ENCODE measurements at regions not wholly inside any gene's neighbourhood (a gene's known extent, or its start where the extent isn't known, plus 50 kb on each side); places are given as distances from the start of the nearest gene placed in this dataset.

- Histone ChIP-seq H2AFZ (ENCODE audit: low read depth) (no peak overlapping the region), H3K9ac (no peak overlapping the region), H3K4me2 (no peak overlapping the region), H3K79me2 (ENCODE audit: insufficient read depth) (no peaks in the 10 kb centered on the region), H3K9me3 (no peaks in the 10 kb centered on the region), H3K4me3 (ENCODE audit: low read depth in 2 of 2, low read length in 1 of 2) (no peak overlapping the region), H4K20me1 (ENCODE audit: insufficient read depth) (no peaks in the 10 kb centered on the region), H3F3A (replicated peaks; ENCODE audit: insufficient read depth) (no peaks in the 10 kb centered on the region), H3K9me2 (no peaks in the 10 kb centered on the region), H3K27ac (ENCODE audit: low read depth in 2 of 2, low read length in 1 of 2) (no peak overlapping the region), H3K27me3 (ENCODE audit: insufficient read depth) (no peaks in the 10 kb centered on the region; the same call in 1 of the 2 replicates), H3K4me1 (ENCODE audit: control insufficient read depth in 1 of 2, insufficient read depth in 2 of 2, low read depth in 1 of 2, low read length in 1 of 2) (no peaks in the 10 kb centered on the region; a peak in 1 of 4 replicates), H3K36me3 (replicated peaks in 1 of 2; ENCODE audit: control insufficient read depth in 1 of 2, insufficient read depth in 2 of 2, low read length in 1 of 2) (no peaks in the 10 kb centered on the region)
- CTCF ChIA-PET = no interaction called here
- 4% methylated on average over 5 of the region's 5 CpGs for WGBS (ENCODE audit: low lambda C conversion rate)
- POLR2A ChIA-PET = no interaction called here
- DNase-seq = no peak
- TF ChIP-seq ELF1 (IDR thresholded peaks at IDR 0.05) (no peak), USF1 (IDR thresholded peaks at IDR 0.05; ENCODE audit: borderline replicate concordance, low read depth) (no peak), POLR2AphosphoS5 (IDR thresholded peaks at IDR 0.05; ENCODE audit: low read depth, low read length) (no peak)
Observed at GRCh38 chr6:99816795-99817194, 177.2 kb downstream of the MCHR2 start.

GRCh38 chr6:99818161-99818560 lies 175.9 kb downstream of the MCHR2 start:
- Histone ChIP-seq H3K4me3 (ENCODE audit: low read depth in 2 of 2, low read length in 1 of 2) (no peak overlapping the region), H3F3A (replicated peaks; ENCODE audit: insufficient read depth) (no peaks in the 10 kb centered on the region), H3K79me2 (ENCODE audit: insufficient read depth) (no peaks in the 10 kb centered on the region), H3K4me1 (ENCODE audit: control insufficient read depth in 1 of 2, insufficient read depth in 2 of 2, low read depth in 1 of 2, low read length in 1 of 2) (no peaks in the 10 kb centered on the region; a peak in 1 of 4 replicates), H4K20me1 (ENCODE audit: insufficient read depth) (no peaks in the 10 kb centered on the region), H3K9me3 (no peaks in the 10 kb centered on the region), H3K27me3 (ENCODE audit: insufficient read depth) (peaks cover 5% of the 10 kb centered on the region; the same call in 1 of the 2 replicates), H3K9me2 (no peaks in the 10 kb centered on the region), H2AFZ (ENCODE audit: low read depth) (no peak overlapping the region), H3K4me2 (no peak overlapping the region), H3K27ac (ENCODE audit: low read depth in 2 of 2, low read length in 1 of 2) (no peak overlapping the region), H3K9ac (no peak overlapping the region), H3K36me3 (replicated peaks in 1 of 2; ENCODE audit: control insufficient read depth in 1 of 2, insufficient read depth in 2 of 2, low read length in 1 of 2) (no peaks in the 10 kb centered on the region)
- ChIA-PET CTCF (no interaction called here), POLR2A (no interaction called here)
- DNase-seq = no peak
- 0% methylated on average over 2 of the region's 2 CpGs for WGBS (ENCODE audit: low lambda C conversion rate)
- TF ChIP-seq POLR2AphosphoS5 (IDR thresholded peaks at IDR 0.05; ENCODE audit: low read depth, low read length) (no peak), FOXJ3 (CRISPR knock-in tag; IDR thresholded peaks at IDR 0.05) (no peak), ELF1 (IDR thresholded peaks at IDR 0.05) (no peak), CTCF (IDR thresholded peaks at IDR 0.05) (no peak), YY1 (IDR thresholded peaks at IDR 0.05; ENCODE audit: low read depth) (no peak), TEAD4 (IDR thresholded peaks at IDR 0.05; ENCODE audit: borderline replicate concordance, insufficient read depth) (no peak), REST (IDR thresholded peaks at IDR 0.05; ENCODE audit: low read depth, low read length) (no peak), MXI1 (IDR thresholded peaks at IDR 0.05; ENCODE audit: low read depth, low read length) (no peak), RCOR1 (IDR thresholded peaks at IDR 0.05; ENCODE audit: low read length) (no peak), JUND (IDR thresholded peaks at IDR 0.05) (no peak), FOSL2 (IDR thresholded peaks at IDR 0.05; ENCODE audit: borderline replicate concordance, low read depth) (no peak), TCF12 (IDR thresholded peaks at IDR 0.05) (no peak), FOXM1 (IDR thresholded peaks at IDR 0.05; ENCODE audit: low read depth) (no peak)

Measured in SK-N-SH (cell line).